HepG2 (cell line): ENCODE measurements at regions not wholly inside any gene's neighbourhood (a gene's known extent, or its start where the extent isn't known, plus 50 kb on each side); places are given as distances from the start of the nearest gene placed in this dataset.

Experiments used
- ATAC-seq: fragments of 200-7000 bp; cut with Tn5 transposase; 3 replicates; pipeline ENCODE4 v1.9.1; 2020; ENCODE audit warnings: mild to moderate bottlenecking, moderate library complexity
- BruUV-seq: library from RNA; stranded (reverse); fragments of 400-500 nt; replicated peaks from 2 replicates; lab custom pipeline; 2021; lab: Mats Ljungman, UMichigan
- CTCF ChIA-PET: fragments of 300-600 bp; formaldehyde crosslinking; extraction: SDS; loops from one replicate; lab custom pipeline; 2021; ENCODE audit warnings: low total read pairs, inconsistent platforms, low intra/inter-chr PET ratio; lab: Yijun Ruan, JAX
- POLR2A ChIA-PET: fragments of 350-600 bp; sonication (Branson Sonifier 250); formaldehyde crosslinking; loops from one replicate; lab custom pipeline; 2020; ENCODE audit warnings: antibody characterized with exemption, inconsistent platforms; lab: Yijun Ruan, JAX
- DNase-seq: peaks from one replicate; pipeline ENCODE4 v3.0.0-alpha.2; 2015; ENCODE audit warnings: low spot score
- FAIRE-seq: peaks from 3 replicates; lab custom pipeline; 2011; peaks lifted over from hg19 to GRCh38; lab: Jason Lieb, UNC
- H2AFZ ChIP-seq: one replicate; pipeline ENCODE4 v1.6.1; 2011; ENCODE audit warnings: low read length, inconsistent platforms
- H3K27ac ChIP-seq: fragments of 300-600 bp; 3 replicates; pipeline ENCODE4 v1.8.0; 2011; ENCODE audit warnings: mixed run types, mild to moderate bottlenecking, mixed read lengths, low read length, inconsistent platforms; ENCODE audit not compliant: insufficient read depth; ENCODE audit errors: extremely low read length
- H3K27me3 ChIP-seq, 2 experiments: fragments of 200-600 bp in 1 of 2; 2 replicates in 1 of 2; 3 replicates in 1 of 2; pipeline versions ENCODE4 v1.6.0 to v1.8.0; 2011; ENCODE audit warnings: low read length in 2 of 2, mild to moderate bottlenecking in 2 of 2, moderate library complexity in 2 of 2, inconsistent platforms in 1 of 2; ENCODE audit not compliant: insufficient read depth in 2 of 2, control insufficient read depth in 1 of 2
- H3K36me3 ChIP-seq, 2 experiments: fragments of 200-600 bp in 1 of 2; replicated peaks in 1 of 2; 2 replicates in 1 of 2; 3 replicates in 1 of 2; pipeline versions ENCODE4 v1.5.1 to v1.8.0; 2011; ENCODE audit warnings: low read length in 2 of 2, inconsistent platforms in 1 of 2; ENCODE audit not compliant: insufficient read depth in 2 of 2, control insufficient read depth in 1 of 2
- H3K4me1 ChIP-seq: 2 replicates; pipeline ENCODE4 v1.5.1; 2012; ENCODE audit warnings: low read length, inconsistent platforms; ENCODE audit not compliant: insufficient read depth
- H3K4me2 ChIP-seq: 2 replicates; pipeline ENCODE4 v1.6.0; 2011; ENCODE audit warnings: low read depth, low read length, inconsistent platforms
- H3K4me3 ChIP-seq, 3 experiments: fragments of 200-600 bp in 1 of 3; sonication (generic), shearing (Covaris generic) in 1 of 3; replicated peaks in 1 of 3; 2 replicates each; pipeline ENCODE4 v1.5.1; 2011 to 2016; ENCODE audit warnings: low read length in 3 of 3, inconsistent platforms in 2 of 3, low read depth in 2 of 3, mild to moderate bottlenecking in 2 of 3, control low read depth in 1 of 3, mixed read lengths in 1 of 3; ENCODE audit not compliant: insufficient read depth in 1 of 3
- H3K79me2 ChIP-seq: one replicate; pipeline ENCODE4 v1.6.1; 2011; ENCODE audit warnings: low read length, inconsistent platforms; ENCODE audit not compliant: insufficient read depth
- H3K9ac ChIP-seq: 2 replicates; pipeline ENCODE4 v1.6.0; 2011; ENCODE audit warnings: mild to moderate bottlenecking, low read depth, low read length, inconsistent platforms; ENCODE audit not compliant: insufficient read depth
- H3K9me3 ChIP-seq: 2 replicates; pipeline ENCODE4 v1.5.1; 2012; ENCODE audit warnings: mild to moderate bottlenecking, low read length
- H4K20me1 ChIP-seq: 2 replicates; pipeline ENCODE4 v1.6.0; 2011; ENCODE audit warnings: inconsistent platforms, mild to moderate bottlenecking, low read length, moderate library complexity; ENCODE audit not compliant: insufficient read depth
- ELK4 ChIP-seq: sonication (generic); formaldehyde crosslinking; IDR thresholded peaks from 2 replicates; pipeline ENCODE4 v1.9.0; 2021; ENCODE audit warnings: missing genetic modification reagents, borderline replicate concordance
- TEAD2 ChIP-seq: sonication (generic); formaldehyde crosslinking; IDR thresholded peaks from 2 replicates; pipeline ENCODE4 v1.9.0; 2021; ENCODE audit warnings: missing genetic modification reagents
- ZNF407 ChIP-seq: sonication (generic); formaldehyde crosslinking; IDR thresholded peaks from one replicate; pipeline ENCODE4 v1.5.1; 2020; ENCODE audit warnings: mild to moderate bottlenecking, missing genetic modification reagents; ENCODE audit errors: not compliant biosample characterization
- ZNF724P ChIP-seq: sonication (generic); formaldehyde crosslinking; IDR thresholded peaks from 2 replicates; pipeline ENCODE4 v1.8.0; 2022; ENCODE audit warnings: missing genetic modification reagents, borderline replicate concordance
- ZNF773 ChIP-seq: sonication (generic); formaldehyde crosslinking; IDR thresholded peaks from 2 replicates; pipeline ENCODE4 v1.4.0; 2020; ENCODE audit warnings: missing genetic modification reagents, borderline replicate concordance
- WGBS: methylation state at CpG from one replicate; pipeline ENCODE4 v1.1.6; 2017; ENCODE audit warnings: low lambda C conversion rate; 5-methylcytosine and 5-hydroxymethylcytosine counted together
- in situ Hi-C: cut with HindIII; loops from 2 replicates; pipeline ENCODE4 v1.10.0; 2017; ENCODE audit warnings: low pct_unique_long_range_greater_than_20kb; ENCODE audit not compliant: extremely low pct_ligation_motif_present
- intact Hi-C: fragments of 100-400 bp; cut with micrococcal nuclease; formaldehyde crosslinking; loops from one replicate; pipeline ENCODE4 v1.10.0; 2022; ENCODE audit not compliant: unreplicated experiment

GRCh38 chr1:212214325-212214724 is 70.9 kb upstream of the PPP2R5A start:
- peaks cover 1 to 8% of the 10 kb centered on the region in 2 experiments; a peak in 3 of 5 replicates for H3K27me3 ChIP-seq
- no CpG with 5 or more reads among the region's 1 CpG for WGBS
- no peak for TF ChIP-seq ZNF773 (CRISPR knock-in tag)
- TF ChIP-seq ZNF407: no peak
- no peak for TF ChIP-seq TEAD2 (CRISPR knock-in tag)
- no peak for TF ChIP-seq ZNF724P (CRISPR knock-in tag)
- no peak for TF ChIP-seq ELK4 (CRISPR knock-in tag)
- TF ChIP-seq, all 625 proteins: peak for 0
- Histone ChIP-seq H3K4me1 (peaks cover 20% of the 10 kb centered on the region; the same call in 1 of the 2 replicates), H3K27ac (no peak overlapping the region), H2AFZ (no peak overlapping the region), H3K4me3 (no peak overlapping the region), H3K9ac (no peak overlapping the region), H4K20me1 (no peaks in the 10 kb centered on the region), H3K36me3 (no peaks in the 10 kb centered on the region), H3K79me2 (no peaks in the 10 kb centered on the region), H3K9me3 (no peaks in the 10 kb centered on the region), H3K4me2 (no peak overlapping the region)
- ATAC-seq (no peak), DNase-seq (no peak), FAIRE-seq (no peak)
- intact Hi-C loops: no loop called here
- no TSS peak for BruUV-seq
- in situ Hi-C loops: no loop called here
- ChIA-PET CTCF (no interaction called here), POLR2A (no interaction called here)
